ENCODE measurements at regions not wholly inside any gene's neighbourhood (a gene's known extent, or its start where the extent isn't known, plus 50 kb on each side); places are given as distances from the start of the nearest gene placed in this dataset.

GRCh38 chr5:100992354-100992753 lies 89.3 kb upstream of the ST8SIA4 start:
- TF ChIP-seq TAF1 (IDR thresholded peaks at IDR 0.05; ENCODE audit: low read depth, low read length) = no peak
- TF ChIP-seq POLR2AphosphoS5 (IDR thresholded peaks at IDR 0.05; ENCODE audit: low read depth, low read length) = no peak
- no peak for TF ChIP-seq POU2F2 (IDR thresholded peaks at IDR 0.05; ENCODE audit: low read depth, low read length)
- TF ChIP-seq POLR2A (IDR thresholded peaks at IDR 0.05; ENCODE audit: low read depth, low read length) = no peak
